Right lobe of liver (tissue), 4 donors: ENCODE measurements at regions not wholly inside any gene's neighbourhood (a gene's known extent, or its start where the extent isn't known, plus 50 kb on each side); places are given as distances from the start of the nearest gene placed in this dataset.

Source experiments
- CTCF ChIP-seq, 4 donors: fragments of 200-600 bp in 3 of 4; fragments of 450-650 bp in 1 of 4; IDR thresholded peaks; one replicate each; pipeline versions ENCODE4 v1.5.1 to v1.8.0; 2016 to 2022; ENCODE audit warnings: antibody characterized with exemption in 4 of 4, mild to moderate bottlenecking in 2 of 4
- POLR2A ChIP-seq: fragments of 450-650 bp; IDR thresholded peaks from one replicate; pipeline ENCODE4 v1.6.1; 2017; ENCODE audit warnings: antibody characterized with exemption, mild to moderate bottlenecking
- donor health status: DM: no; HTN: no; CAD: no.
- donor health status: DM: no; HTN: no; CAD: no.
- donor health status: DM: no; HTN: yes; CAD: no.

GRCh38 chr15:29571792-29572431 is 250.4 kb downstream of the TJP1 start:
- TF ChIP-seq CTCF (IDR thresholded peaks at IDR 0.05) (no peak), POLR2A (no peak)
